ENCODE measurements at regions not wholly inside any gene's neighbourhood (a gene's known extent, or its start where the extent isn't known, plus 50 kb on each side); places are given as distances from the start of the nearest gene placed in this dataset.
"Not testable (repeated sequence)": the region's sequence is repeated elsewhere in the genome, so short reads cannot be mapped to it uniquely, and the experiment has no call there.

DNA sequence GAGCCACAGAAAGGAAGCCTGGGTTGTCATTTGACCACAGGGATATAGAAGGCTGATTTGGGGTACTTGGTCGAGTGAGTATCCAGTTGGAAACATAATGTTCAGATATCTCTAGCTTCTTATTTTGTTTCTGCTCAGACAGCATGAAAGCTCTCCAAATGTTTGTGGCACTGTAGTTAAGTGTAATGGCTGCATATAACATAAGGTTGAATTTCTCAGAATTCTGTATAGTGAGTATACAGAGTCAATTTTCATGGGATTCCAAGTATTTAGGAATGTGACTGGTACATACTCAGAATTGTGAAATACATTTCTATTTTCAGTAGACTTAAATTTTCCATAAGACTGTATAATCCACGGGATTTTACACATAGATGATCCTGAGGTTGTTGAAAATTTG lies 2102.1 kb upstream of the RAG2 start:
- no peak for DNase-seq

- DNase-seq, result no peak
These were observed 2095.3 kb upstream of the RAG2 start for GRCh38 chr11:38693306-38693705.

- DNase-seq, result not testable (repeated sequence)
These were observed 2092.2 kb upstream of the RAG2 start for GRCh38 chr11:38690211-38690610.

DNA sequence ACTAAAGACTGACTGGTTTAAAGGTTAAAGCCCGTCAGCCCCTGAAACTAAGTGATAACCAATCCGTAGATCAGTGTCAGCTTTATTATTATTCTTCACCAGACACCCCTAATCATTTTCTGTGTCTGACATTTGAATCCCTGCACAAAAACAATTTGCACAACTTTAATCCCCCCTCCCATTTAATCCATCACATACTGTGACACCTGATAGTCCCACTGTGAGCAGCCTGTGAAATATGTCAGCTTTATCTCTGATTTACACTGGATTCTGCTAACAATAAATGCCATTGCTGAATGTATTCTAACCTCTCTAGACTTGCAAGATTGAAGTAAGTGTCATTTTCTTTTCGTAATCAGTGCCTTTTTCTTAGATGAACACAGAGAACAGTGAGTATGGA lies 2089.0 kb upstream of the RAG2 start:
- DNase-seq, result no peak

DNA sequence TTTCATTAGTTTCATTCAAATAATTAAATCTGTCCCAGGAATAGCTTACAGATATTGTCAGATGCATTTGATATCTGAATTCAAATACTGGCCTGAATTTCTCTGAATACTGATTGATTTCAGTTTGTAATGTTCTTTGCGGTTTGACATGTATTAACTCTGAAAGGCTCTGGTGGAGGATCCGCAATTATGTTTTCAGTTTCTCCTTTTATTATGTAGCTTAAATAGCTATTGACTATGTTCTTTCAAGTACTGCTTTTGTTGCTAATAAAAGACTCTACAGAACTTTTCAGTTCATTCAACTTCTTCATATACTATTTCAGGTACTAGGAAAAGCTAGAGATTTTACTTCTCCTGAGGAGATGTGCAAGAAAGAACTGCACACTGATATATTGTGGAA lies 2085.4 kb upstream of the RAG2 start:
- no peak for DNase-seq

- no peak for DNase-seq
These were observed 2082.7 kb upstream of the RAG2 start for GRCh38 chr11:38680746-38681145.

- DNase-seq, result no peak
These were observed 2082.1 kb upstream of the RAG2 start for GRCh38 chr11:38680166-38680565.

- DNase-seq, result no peak
These were observed 2074.4 kb upstream of the RAG2 start for GRCh38 chr11:38672445-38672844.

DNA sequence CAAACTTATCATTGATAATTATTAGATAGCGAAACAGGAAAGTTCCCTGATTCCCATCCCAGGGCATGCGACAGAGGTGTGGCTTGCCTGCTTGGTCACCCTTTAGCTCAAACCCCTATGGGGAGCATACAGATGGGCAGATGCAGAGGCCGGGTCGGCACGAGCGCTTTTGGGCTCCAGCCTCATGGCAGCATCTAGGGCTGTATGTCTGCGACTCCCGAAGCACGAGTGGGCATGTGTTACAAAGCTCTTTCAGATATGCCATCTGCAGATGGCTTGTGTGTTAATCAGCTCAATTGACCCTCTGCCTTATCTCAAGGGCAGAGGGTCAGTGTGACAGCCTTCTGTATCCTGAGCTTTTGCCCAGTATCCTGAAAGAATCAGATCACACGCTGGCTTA lies 2069.3 kb upstream of the RAG2 start:
- no peak for DNase-seq

DNA sequence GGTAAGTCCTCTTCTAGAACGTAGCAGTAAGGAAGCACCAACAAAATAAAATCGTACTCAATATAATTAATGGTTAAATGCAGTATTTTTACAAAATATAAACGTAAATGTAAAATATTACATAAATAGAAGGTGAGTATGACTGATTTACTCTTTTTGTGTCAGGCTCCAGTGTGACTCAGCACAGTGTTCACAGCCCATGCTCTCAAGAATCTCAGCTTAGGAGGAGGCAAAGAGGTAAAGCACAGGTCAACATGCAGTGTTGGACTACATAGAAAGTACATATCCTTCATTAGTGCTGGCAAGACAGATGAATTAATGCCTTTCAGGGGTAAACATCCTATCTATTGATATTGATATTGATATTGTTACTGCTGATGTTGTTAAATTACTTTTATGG lies 2050.6 kb upstream of the RAG2 start:
- DNase-seq, result no peak

- DNase-seq, result no peak
These were observed 2048.3 kb upstream of the RAG2 start for GRCh38 chr11:38646382-38646781.

DNA sequence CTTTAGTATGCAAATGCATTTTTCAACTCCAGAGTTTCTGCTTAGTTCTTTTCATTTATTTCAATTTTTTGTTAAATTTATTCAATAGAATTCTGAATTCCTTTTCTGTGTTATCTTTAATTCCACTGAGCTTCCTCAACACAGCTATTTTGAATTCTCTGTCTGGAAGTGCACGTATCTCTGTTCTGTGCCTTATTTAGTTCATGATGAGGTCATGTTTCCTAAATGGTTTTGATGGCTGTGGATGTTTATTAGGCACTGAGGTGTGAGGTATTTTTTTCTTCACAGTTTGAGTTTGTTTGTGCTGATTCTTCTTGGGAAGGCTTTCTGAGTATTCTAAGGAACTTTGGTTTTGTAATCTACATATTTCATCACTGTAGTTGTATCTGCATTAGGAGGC lies 2042.8 kb upstream of the RAG2 start:
- no peak for DNase-seq

DNA sequence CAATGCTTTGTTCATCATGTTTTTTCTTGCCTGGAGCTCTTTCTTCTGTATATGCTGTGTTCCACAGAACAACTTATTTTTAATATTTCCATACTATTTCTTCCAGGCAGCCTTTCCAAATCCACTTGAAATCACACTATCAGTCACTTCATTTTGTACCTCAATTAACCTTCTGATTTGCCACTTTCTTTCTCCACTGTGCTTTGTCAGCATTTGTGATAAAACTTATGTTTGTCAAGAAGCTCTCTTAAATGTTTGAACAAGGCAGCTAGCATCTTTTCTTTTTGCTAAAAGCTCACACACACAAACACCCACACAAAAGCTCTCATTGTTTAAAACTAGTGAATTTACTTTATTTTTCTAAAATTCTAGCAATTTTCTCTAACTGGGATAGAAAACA lies 2014.7 kb upstream of the RAG2 start:
- DNase-seq, result no peak

DNA sequence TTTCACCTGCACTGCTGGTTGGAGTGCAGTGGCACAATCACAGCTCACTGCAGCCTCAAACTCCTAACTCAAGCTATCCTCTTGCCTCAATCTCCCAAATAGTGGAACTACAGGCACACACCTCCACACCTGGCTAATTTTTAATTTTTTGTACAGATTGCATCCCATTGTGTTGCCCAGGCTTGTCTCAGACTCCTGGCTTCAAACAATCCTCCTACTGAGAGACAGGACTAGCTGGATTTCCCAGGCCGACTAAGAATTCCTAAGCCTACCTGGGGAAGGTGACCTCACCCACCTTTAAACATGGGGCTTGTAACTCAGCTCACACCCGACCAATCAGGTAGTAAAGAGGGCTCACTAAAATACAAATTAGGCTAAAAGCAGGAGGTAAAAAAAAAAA lies 2003.3 kb upstream of the RAG2 start:
- not testable (repeated sequence) for DNase-seq

DNA sequence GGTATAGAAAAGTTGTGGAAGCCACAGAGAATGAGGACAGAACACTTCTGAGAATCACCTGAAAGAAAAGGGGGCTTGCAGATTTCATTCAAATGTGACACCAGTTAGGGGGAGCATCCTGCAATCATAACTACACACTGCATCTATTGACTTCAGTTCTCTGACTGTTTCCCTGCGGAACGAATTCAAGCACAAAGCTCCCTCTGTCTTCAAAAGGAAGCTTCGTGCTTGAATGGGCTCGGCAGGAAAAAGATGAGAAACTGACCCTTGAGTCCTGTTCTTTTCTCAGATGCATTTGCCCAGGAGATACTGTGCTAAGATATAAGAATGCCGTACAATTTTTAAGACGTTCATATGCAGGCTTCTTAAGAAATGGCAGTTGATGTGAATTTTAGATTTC lies 2000.4 kb upstream of the RAG2 start:
- peak; percentile 24 for DNase-seq

GRCh38 chr11:38595359-38596016 lies 1997.5 kb upstream of the RAG2 start:
- not testable (repeated sequence) for DNase-seq

DNA sequence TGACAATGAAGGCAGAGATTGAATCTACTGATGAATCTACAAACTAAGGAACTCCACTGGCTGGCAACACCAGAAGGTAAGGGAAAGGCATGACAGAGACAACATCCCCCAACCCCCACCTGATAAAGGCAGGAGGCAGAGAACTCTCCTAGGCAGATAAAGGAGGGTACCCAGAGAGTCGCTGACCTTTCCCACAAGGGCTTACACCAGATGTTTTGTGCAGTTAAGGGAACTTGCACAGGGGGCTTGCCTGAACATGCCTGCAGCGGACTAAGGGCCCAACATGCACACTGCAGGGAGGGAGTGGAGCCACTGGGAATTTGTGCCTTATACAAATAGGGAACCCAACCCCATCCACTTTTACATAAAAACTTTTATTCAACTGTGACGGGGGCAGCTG lies 1996.9 kb upstream of the RAG2 start:
- DNase-seq, result no peak

- DNase-seq, result no peak
These were observed 1995.6 kb upstream of the RAG2 start for GRCh38 chr11:38593649-38594048.

DNA sequence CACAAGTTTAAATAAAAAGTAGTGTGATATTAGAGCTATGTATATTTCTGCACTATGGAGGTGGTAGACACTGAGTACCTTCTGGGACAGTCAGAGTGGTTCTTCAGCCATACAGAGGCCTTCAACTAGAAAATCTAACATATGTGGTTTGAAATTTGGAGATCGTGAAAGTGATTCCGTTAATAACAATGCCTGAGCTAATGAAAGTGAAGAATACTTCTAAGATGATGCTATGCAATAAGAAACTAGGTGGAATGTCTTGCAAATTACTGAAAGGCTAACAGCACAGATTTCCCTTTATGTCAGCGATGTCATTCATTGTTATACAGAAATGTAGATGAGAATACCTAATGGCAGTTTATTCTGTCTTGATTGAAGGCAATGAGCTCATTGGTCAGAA lies 1984.7 kb upstream of the RAG2 start:
- no peak for DNase-seq

DNA sequence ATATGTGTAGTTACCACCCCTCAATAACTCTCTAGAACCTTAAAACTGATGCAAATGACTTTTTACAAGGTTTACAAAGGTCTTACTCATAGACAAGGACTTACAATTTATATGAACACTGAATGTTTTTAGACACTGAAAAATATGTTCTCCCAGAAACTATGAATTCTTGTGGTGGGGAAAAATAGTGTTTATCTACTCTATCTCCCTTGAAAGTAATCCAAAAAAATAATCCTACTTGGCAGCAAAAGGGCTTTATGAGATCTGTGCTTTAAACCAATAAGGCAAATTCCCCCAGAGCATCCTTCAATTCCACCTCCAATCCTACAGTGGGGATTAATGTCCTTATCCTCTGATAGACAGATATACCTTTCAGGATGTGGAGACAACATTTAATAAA lies 1984.1 kb upstream of the RAG2 start:
- no peak for DNase-seq

- no peak for DNase-seq
These were observed 1979.7 kb upstream of the RAG2 start for GRCh38 chr11:38577769-38578168.

DNA sequence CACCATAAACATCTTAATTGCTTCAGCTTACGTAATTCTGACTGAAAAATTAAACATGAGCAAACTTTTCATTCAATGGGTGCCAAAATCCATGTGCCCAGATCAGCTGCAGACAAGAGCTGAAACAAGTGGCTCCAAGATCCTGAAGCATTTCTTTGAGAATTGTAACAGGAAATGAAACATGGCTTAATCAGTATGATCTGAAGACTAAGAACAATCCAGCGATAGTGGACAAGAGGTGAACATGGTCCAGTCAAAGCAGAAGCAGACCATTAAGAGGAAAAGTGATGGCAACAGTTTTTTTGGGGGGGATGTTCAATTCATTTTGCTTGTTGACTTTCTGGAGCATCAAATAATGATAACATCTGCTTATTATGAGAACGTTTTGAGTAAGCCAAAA lies 1964.5 kb upstream of the RAG2 start:
- DNase-seq, result no peak

- no peak for DNase-seq
These were observed 1955.1 kb upstream of the RAG2 start for GRCh38 chr11:38553148-38553547.

- DNase-seq, result no peak
These were observed 1949.4 kb upstream of the RAG2 start for GRCh38 chr11:38547462-38547861.

DNA sequence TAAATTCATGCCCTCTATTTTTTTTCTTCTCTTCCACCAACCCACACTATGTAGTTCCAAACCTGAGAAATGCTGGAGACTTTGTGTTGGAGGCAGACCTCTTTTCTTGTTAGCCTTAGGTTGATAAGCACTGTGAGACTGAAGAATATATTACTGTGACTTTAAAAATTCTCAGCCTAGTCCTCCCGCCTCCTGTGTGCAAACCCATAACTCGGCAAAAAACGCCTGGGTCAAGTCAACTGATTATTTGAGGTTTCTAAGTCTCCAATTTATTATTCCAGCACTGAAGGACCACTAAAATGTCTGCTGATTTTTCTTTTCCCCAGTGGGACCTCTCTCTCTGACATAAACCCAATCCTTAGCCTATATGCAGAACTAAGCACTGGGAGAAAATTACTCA lies 1946.0 kb upstream of the RAG2 start:
- no peak for DNase-seq

DNA sequence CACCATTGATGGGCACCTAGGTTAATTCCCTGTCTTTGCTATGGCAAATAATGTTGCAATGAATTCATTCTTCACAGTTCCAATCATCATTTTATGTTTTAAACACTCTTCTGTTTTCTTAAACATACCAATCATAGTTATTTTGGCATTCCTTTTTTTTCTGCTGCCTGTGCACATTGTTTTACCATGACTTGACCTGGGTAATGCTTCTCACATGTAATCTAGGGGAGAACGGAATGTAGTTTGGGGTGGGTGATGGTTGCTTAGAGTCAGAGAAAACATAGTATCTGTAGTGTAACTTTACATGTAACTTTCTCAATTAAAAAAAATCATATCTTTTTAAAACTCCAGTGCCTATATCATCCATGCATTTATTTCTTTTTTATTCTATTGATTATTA lies 1945.3 kb upstream of the RAG2 start:
- no peak for DNase-seq
